ENCODE measurements at regions not wholly inside any gene's neighbourhood (a gene's known extent, or its start where the extent isn't known, plus 50 kb on each side); places are given as distances from the start of the nearest gene placed in this dataset.

- DNase-seq, result no peak
Measured at GRCh38 chr13:111394211-111394922, 73.9 kb downstream of the TEX29 start.

- DNase-seq, result no peak
Measured at GRCh38 chr13:111395511-111396393, 75.3 kb downstream of the TEX29 start.

- DNase-seq, result no peak
Measured at GRCh38 chr13:111396457-111396856, 76.0 kb downstream of the TEX29 start.

- no peak for DNase-seq
Measured at GRCh38 chr13:111397202-111397880, 76.9 kb downstream of the TEX29 start.

- DNase-seq, result no peak
Measured at GRCh38 chr13:111398196-111398595, 77.8 kb downstream of the TEX29 start.

GRCh38 chr13:111398715-111399299 is 78.4 kb downstream of the TEX29 start:
- no peak for DNase-seq

GRCh38 chr13:111399334-111399733 is 78.9 kb downstream of the TEX29 start:
- DNase-seq, result no peak

GRCh38 chr13:111399776-111400538 is 79.5 kb downstream of the TEX29 start:
- DNase-seq, result no peak

GRCh38 chr13:111401151-111401550 is 80.7 kb downstream of the TEX29 start:
- no peak for DNase-seq

- DNase-seq, result no peak
Measured at GRCh38 chr13:111401755-111402154, 81.3 kb downstream of the TEX29 start.

GRCh38 chr13:111402441-111402840 is 82.0 kb downstream of the TEX29 start:
- no peak for DNase-seq

- DNase-seq, result no peak
Measured at GRCh38 chr13:111403266-111403665, 82.8 kb downstream of the TEX29 start.

GRCh38 chr13:111404746-111405145 is 84.3 kb downstream of the TEX29 start:
- no peak for DNase-seq

- no peak for DNase-seq
Measured at GRCh38 chr13:111406636-111407035, 86.2 kb downstream of the TEX29 start.

GRCh38 chr13:111407381-111408131 is 87.1 kb downstream of the TEX29 start:
- no peak for DNase-seq

GRCh38 chr13:111409413-111409812 is 89.0 kb downstream of the TEX29 start:
- no peak for DNase-seq

- no peak for DNase-seq
Measured at GRCh38 chr13:111410232-111411021, 90.0 kb downstream of the TEX29 start.

GRCh38 chr13:111411151-111411858 is 90.9 kb downstream of the TEX29 start:
- DNase-seq, result no peak

- no peak for DNase-seq
Measured at GRCh38 chr13:111411919-111412650, 91.6 kb downstream of the TEX29 start.

Measured in fibroblast of skin of scalp (primary cell).